ENCODE measurements at regions not wholly inside any gene's neighbourhood (a gene's known extent, or its start where the extent isn't known, plus 50 kb on each side); places are given as distances from the start of the nearest gene placed in this dataset.
"Not testable (repeated sequence)": the region's sequence is repeated elsewhere in the genome, so short reads cannot be mapped to it uniquely, and the experiment has no call there.

- no peaks in the 10 kb centered on the region for H3K27me3 Mint-ChIP-seq
- no peaks in the 10 kb centered on the region for H3K4me1 Mint-ChIP-seq
- H3K27ac Mint-ChIP-seq, result no peak overlapping the region
- no peaks in the 10 kb centered on the region for H3K36me3 Mint-ChIP-seq
- peaks cover 8% of the 10 kb centered on the region for H3K9me3 Mint-ChIP-seq
- H3K4me3 Mint-ChIP-seq, result no peak overlapping the region
Measured at GRCh38 chr21:27329255-27329851, 362.5 kb upstream of the ADAMTS5 start.

- Mint-ChIP-seq H3K27ac (no peak overlapping the region), H3K9me3 (peaks cover 3% of the 10 kb centered on the region), H3K4me1 (no peaks in the 10 kb centered on the region), H3K27me3 (no peaks in the 10 kb centered on the region), H3K4me3 (no peak overlapping the region), H3K36me3 (no peaks in the 10 kb centered on the region)
Measured at GRCh38 chr21:27326301-27326700, 359.4 kb upstream of the ADAMTS5 start.

GRCh38 chr21:27323331-27323730 lies 356.4 kb upstream of the ADAMTS5 start:
- Mint-ChIP-seq H3K4me3 (no peak overlapping the region), H3K4me1 (no peaks in the 10 kb centered on the region), H3K27me3 (no peaks in the 10 kb centered on the region), H3K36me3 (no peaks in the 10 kb centered on the region), H3K27ac (no peak overlapping the region), H3K9me3 (peaks cover 3% of the 10 kb centered on the region)

GRCh38 chr21:27321791-27322190 lies 354.9 kb upstream of the ADAMTS5 start:
- H3K4me1 Mint-ChIP-seq, result no peaks in the 10 kb centered on the region
- H3K36me3 Mint-ChIP-seq, result no peaks in the 10 kb centered on the region
- no peak overlapping the region for H3K27ac Mint-ChIP-seq
- H3K9me3 Mint-ChIP-seq, result peaks cover 3% of the 10 kb centered on the region
- no peak overlapping the region for H3K4me3 Mint-ChIP-seq
- no peaks in the 10 kb centered on the region for H3K27me3 Mint-ChIP-seq

GRCh38 chr21:27320868-27321267 lies 354.0 kb upstream of the ADAMTS5 start:
- H3K27ac Mint-ChIP-seq, result no peak overlapping the region
- H3K4me1 Mint-ChIP-seq, result no peaks in the 10 kb centered on the region
- H3K4me3 Mint-ChIP-seq, result no peak overlapping the region
- no peaks in the 10 kb centered on the region for H3K36me3 Mint-ChIP-seq
- no peaks in the 10 kb centered on the region for H3K27me3 Mint-ChIP-seq
- H3K9me3 Mint-ChIP-seq, result peaks cover 3% of the 10 kb centered on the region

GRCh38 chr21:27317601-27318000 lies 350.7 kb upstream of the ADAMTS5 start:
- H3K4me1 Mint-ChIP-seq, H3K27ac Mint-ChIP-seq, H3K9me3 Mint-ChIP-seq, H3K4me3 Mint-ChIP-seq, H3K36me3 Mint-ChIP-seq, H3K27me3 Mint-ChIP-seq: not testable (repeated sequence)

GRCh38 chr21:27315373-27315772 lies 348.5 kb upstream of the ADAMTS5 start:
- H3K27ac Mint-ChIP-seq, result no peak overlapping the region
- no peaks in the 10 kb centered on the region for H3K27me3 Mint-ChIP-seq
- H3K4me1 Mint-ChIP-seq, result no peaks in the 10 kb centered on the region
- H3K4me3 Mint-ChIP-seq, result no peak overlapping the region
- H3K9me3 Mint-ChIP-seq, result peaks cover 13% of the 10 kb centered on the region
- H3K36me3 Mint-ChIP-seq, result no peaks in the 10 kb centered on the region

GRCh38 chr21:27314131-27314530 lies 347.2 kb upstream of the ADAMTS5 start:
- Mint-ChIP-seq H3K4me3 (no peak overlapping the region), H3K27ac (no peak overlapping the region), H3K36me3 (no peaks in the 10 kb centered on the region), H3K9me3 (peaks cover 13% of the 10 kb centered on the region), H3K4me1 (no peaks in the 10 kb centered on the region), H3K27me3 (no peaks in the 10 kb centered on the region)

- Mint-ChIP-seq H3K4me1 (no peaks in the 10 kb centered on the region), H3K27ac (no peak overlapping the region), H3K27me3 (no peaks in the 10 kb centered on the region), H3K4me3 (no peak overlapping the region), H3K36me3 (no peaks in the 10 kb centered on the region), H3K9me3 (peaks cover 8% of the 10 kb centered on the region)
Measured at GRCh38 chr21:27306791-27307775, 340.2 kb upstream of the ADAMTS5 start.

GRCh38 chr21:27306206-27306605 lies 339.3 kb upstream of the ADAMTS5 start:
- H3K27ac Mint-ChIP-seq, result no peak overlapping the region
- no peaks in the 10 kb centered on the region for H3K27me3 Mint-ChIP-seq
- peaks cover 5% of the 10 kb centered on the region for H3K9me3 Mint-ChIP-seq
- H3K36me3 Mint-ChIP-seq, result no peaks in the 10 kb centered on the region
- no peaks in the 10 kb centered on the region for H3K4me1 Mint-ChIP-seq
- no peak overlapping the region for H3K4me3 Mint-ChIP-seq

GRCh38 chr21:27301220-27301619 lies 334.3 kb upstream of the ADAMTS5 start:
- no peaks in the 10 kb centered on the region for H3K4me1 Mint-ChIP-seq
- no peaks in the 10 kb centered on the region for H3K27me3 Mint-ChIP-seq
- H3K36me3 Mint-ChIP-seq, result no peaks in the 10 kb centered on the region
- no peaks in the 10 kb centered on the region for H3K9me3 Mint-ChIP-seq
- no peak overlapping the region for H3K4me3 Mint-ChIP-seq
- H3K27ac Mint-ChIP-seq, result no peak overlapping the region

GRCh38 chr21:27300770-27301169 lies 333.9 kb upstream of the ADAMTS5 start:
- no peaks in the 10 kb centered on the region for H3K4me1 Mint-ChIP-seq
- H3K9me3 Mint-ChIP-seq, result no peaks in the 10 kb centered on the region
- no peak overlapping the region for H3K4me3 Mint-ChIP-seq
- H3K36me3 Mint-ChIP-seq, result no peaks in the 10 kb centered on the region
- H3K27me3 Mint-ChIP-seq, result no peaks in the 10 kb centered on the region
- no peak overlapping the region for H3K27ac Mint-ChIP-seq

GRCh38 chr21:27298465-27298864 lies 331.6 kb upstream of the ADAMTS5 start:
- Mint-ChIP-seq H3K4me1 (no peaks in the 10 kb centered on the region), H3K9me3 (no peaks in the 10 kb centered on the region), H3K27ac (no peak overlapping the region), H3K27me3 (no peaks in the 10 kb centered on the region), H3K36me3 (no peaks in the 10 kb centered on the region), H3K4me3 (no peak overlapping the region)

GRCh38 chr21:27293239-27293638 lies 326.4 kb upstream of the ADAMTS5 start:
- H3K9me3 Mint-ChIP-seq, result peaks cover 7% of the 10 kb centered on the region
- H3K4me1 Mint-ChIP-seq, result no peaks in the 10 kb centered on the region
- H3K27ac Mint-ChIP-seq, result no peak overlapping the region
- H3K27me3 Mint-ChIP-seq, result no peaks in the 10 kb centered on the region
- no peak overlapping the region for H3K4me3 Mint-ChIP-seq
- no peaks in the 10 kb centered on the region for H3K36me3 Mint-ChIP-seq

GRCh38 chr21:27292783-27293182 lies 325.9 kb upstream of the ADAMTS5 start:
- Mint-ChIP-seq H3K36me3 (no peaks in the 10 kb centered on the region), H3K4me1 (no peaks in the 10 kb centered on the region)

GRCh38 chr21:27292229-27292628 lies 325.3 kb upstream of the ADAMTS5 start:
- no peaks in the 10 kb centered on the region for H3K27me3 Mint-ChIP-seq
- H3K4me3 Mint-ChIP-seq, result no peak overlapping the region
- H3K27ac Mint-ChIP-seq, result no peak overlapping the region
- no peaks in the 10 kb centered on the region for H3K36me3 Mint-ChIP-seq
- peaks cover 13% of the 10 kb centered on the region for H3K9me3 Mint-ChIP-seq
- no peaks in the 10 kb centered on the region for H3K4me1 Mint-ChIP-seq

More at GRCh38 chr21:27292783-27293182, 325.9 kb upstream of the ADAMTS5 start:
- no peaks in the 10 kb centered on the region for H3K27me3 Mint-ChIP-seq
- no peak overlapping the region for H3K27ac Mint-ChIP-seq
- H3K4me3 Mint-ChIP-seq, result no peak overlapping the region
- peaks cover 10% of the 10 kb centered on the region for H3K9me3 Mint-ChIP-seq

Data from activated naive CD4-positive, alpha-beta T cell treated with anti-CD3 and anti-CD28 coated beads, Interleukin-2, amount 50 U/mL, for 24 hours (primary cell).